ENCODE measurements at regions not wholly inside any gene's neighbourhood (a gene's known extent, or its start where the extent isn't known, plus 50 kb on each side); places are given as distances from the start of the nearest gene placed in this dataset.

- TF ChIP-seq CTCF (IDR thresholded peaks at IDR 0.05) (no peak), REST (IDR thresholded peaks at IDR 0.05) (no peak), POLR2A (IDR thresholded peaks at IDR 0.05; ENCODE audit: low read length) (no peak)
Measured at GRCh38 chrX:124530803-124531202, 184.4 kb downstream of the SH2D1A start.

All from A549 (cell line).